DND-41 (cell line): ENCODE measurements at regions not wholly inside any gene's neighbourhood (a gene's known extent, or its start where the extent isn't known, plus 50 kb on each side); places are given as distances from the start of the nearest gene placed in this dataset.

Source experiments
- ATAC-seq: fragments of 200-7000 bp; cut with Tn5 transposase; 3 replicates; pipeline ENCODE4 v1.9.1; 2021; ENCODE audit warnings: low read depth; ENCODE audit not compliant: insufficient read depth
- DNase-seq: peaks from one replicate; pipeline ENCODE4 v3.0.0-alpha.2; 2020
- H2AFZ ChIP-seq: 2 replicates; pipeline ENCODE4 v1.6.0; 2012; ENCODE audit warnings: low read depth, low read length
- H3K27ac ChIP-seq: 2 replicates; pipeline ENCODE4 v1.5.1; 2012; ENCODE audit warnings: low read length, inconsistent platforms
- H3K27me3 ChIP-seq: fragments of 200-600 bp; sonication (generic); 2 replicates; pipeline ENCODE4 v1.6.0; 2012; ENCODE audit warnings: low read length, mild to moderate bottlenecking, inconsistent platforms; ENCODE audit not compliant: insufficient read depth, poor library complexity
- H3K36me3 ChIP-seq: 2 replicates; pipeline ENCODE4 v1.5.1; 2012; ENCODE audit warnings: low read length, inconsistent platforms; ENCODE audit not compliant: insufficient read depth
- H3K4me1 ChIP-seq: 2 replicates; pipeline ENCODE4 v1.5.1; 2012; ENCODE audit warnings: mild to moderate bottlenecking, low read length; ENCODE audit not compliant: insufficient read depth
- H3K4me2 ChIP-seq: 2 replicates; pipeline ENCODE4 v1.6.0; 2012; ENCODE audit warnings: mild to moderate bottlenecking, moderate library complexity, low read length, inconsistent platforms; ENCODE audit not compliant: insufficient read depth
- H3K4me3 ChIP-seq, 2 experiments: fragments of 200-600 bp in 1 of 2; shearing (Covaris generic) in 1 of 2; 2 replicates each; pipeline ENCODE4 v1.5.1; 2012 to 2016; ENCODE audit warnings: inconsistent platforms in 2 of 2, low read length in 2 of 2, mild to moderate bottlenecking in 2 of 2, low read depth in 1 of 2, moderate library complexity in 1 of 2
- H3K79me2 ChIP-seq: 2 replicates; pipeline ENCODE4 v1.6.0; 2012; ENCODE audit warnings: low read length, inconsistent platforms; ENCODE audit not compliant: insufficient read depth
- H3K9ac ChIP-seq: 2 replicates; pipeline ENCODE4 v1.6.0; 2012; ENCODE audit warnings: low read depth, mild to moderate bottlenecking, inconsistent platforms, low read length, moderate library complexity
- H3K9me3 ChIP-seq: 2 replicates; pipeline ENCODE4 v1.5.1; 2012; ENCODE audit warnings: low read length, moderate library complexity, mild to moderate bottlenecking, inconsistent platforms; ENCODE audit not compliant: insufficient read depth, severe bottlenecking
- H4K20me1 ChIP-seq: 2 replicates; pipeline ENCODE4 v1.6.0; 2012; ENCODE audit warnings: low read length; ENCODE audit not compliant: insufficient read depth
- CTCF ChIP-seq: IDR thresholded peaks from 2 replicates; pipeline ENCODE4 v1.5.1; 2012; ENCODE audit warnings: borderline replicate concordance, low read length, moderate library complexity, mild to moderate bottlenecking; ENCODE audit not compliant: poor library complexity, severe bottlenecking; ENCODE audit errors: extremely low read depth
- EZH2 ChIP-seq: IDR thresholded peaks from 3 replicates; pipeline ENCODE4 v1.6.1; 2012; ENCODE audit warnings: borderline replicate concordance, low read depth, mild to moderate bottlenecking, moderate library complexity, low read length, inconsistent platforms; ENCODE audit not compliant: severe bottlenecking

- H3K9ac ChIP-seq: no peak overlapping the region
- H3K36me3 ChIP-seq: no peaks in the 10 kb centered on the region
- TF ChIP-seq CTCF (no peak), EZH2 (no peak)
- peaks cover 10% of the 10 kb centered on the region for H3K4me1 ChIP-seq
- no peak overlapping the region for H2AFZ ChIP-seq
- H3K79me2 ChIP-seq: no peaks in the 10 kb centered on the region
- no peaks in the 10 kb centered on the region for H3K9me3 ChIP-seq
- ATAC-seq (no peak), DNase-seq (no peak)
- H3K27me3 ChIP-seq: no peaks in the 10 kb centered on the region
- no peak overlapping the region for H3K27ac ChIP-seq
- no peaks in the 10 kb centered on the region for H4K20me1 ChIP-seq
- H3K4me2 ChIP-seq: no peak overlapping the region
- no peak overlapping the region for H3K4me3 ChIP-seq
Measured at GRCh38 chr1:8157765-8158164, 131.7 kb upstream of the ERRFI1 start.

GRCh38 chr1:8155528-8156186, 129.5 kb upstream of the ERRFI1 start:
- Histone ChIP-seq H3K4me3 (no peak overlapping the region), H3K79me2 (no peaks in the 10 kb centered on the region), H2AFZ (no peak overlapping the region), H3K27ac (no peak overlapping the region), H3K9me3 (no peaks in the 10 kb centered on the region), H3K4me1 (peaks cover 22% of the 10 kb centered on the region), H3K4me2 (no peak overlapping the region), H4K20me1 (no peaks in the 10 kb centered on the region), H3K36me3 (no peaks in the 10 kb centered on the region), H3K27me3 (peaks cover 1% of the 10 kb centered on the region), H3K9ac (no peak overlapping the region)
- DNase-seq: no peak
- TF ChIP-seq CTCF (no peak), EZH2 (no peak)
- ATAC-seq: no peak

- Histone ChIP-seq H3K4me1 (peaks cover 26% of the 10 kb centered on the region), H3K4me3 (no peak overlapping the region), H3K9ac (no peak overlapping the region), H3K79me2 (no peaks in the 10 kb centered on the region), H3K36me3 (no peaks in the 10 kb centered on the region), H2AFZ (no peak overlapping the region), H3K9me3 (no peaks in the 10 kb centered on the region), H4K20me1 (no peaks in the 10 kb centered on the region), H3K27ac (no peak overlapping the region), H3K4me2 (no peak overlapping the region), H3K27me3 (peaks cover 3% of the 10 kb centered on the region)
- ATAC-seq: no peak
- TF ChIP-seq CTCF (no peak), EZH2 (no peak)
- no peak for DNase-seq
Measured at GRCh38 chr1:8154621-8155052, 128.5 kb upstream of the ERRFI1 start.
